ENCODE measurements at regions not wholly inside any gene's neighbourhood (a gene's known extent, or its start where the extent isn't known, plus 50 kb on each side); places are given as distances from the start of the nearest gene placed in this dataset.

GRCh38 chr2:223474893-223475292, 127.3 kb downstream of the SCG2 start:
- TF ChIP-seq SP1 (IDR thresholded peaks at IDR 0.05; ENCODE audit: low read depth, low read length) (no peak), CHD2 (IDR thresholded peaks at IDR 0.05; ENCODE audit: low read length) (no peak), USF2 (IDR thresholded peaks at IDR 0.05; ENCODE audit: low read length) (no peak), BRCA1 (IDR thresholded peaks at IDR 0.05; ENCODE audit: low read depth, low read length) (no peak), POU5F1 (IDR thresholded peaks at IDR 0.05; ENCODE audit: low read depth, low read length) (no peak), RBBP5 (IDR thresholded peaks at IDR 0.05; ENCODE audit: borderline replicate concordance, low read depth, low read length) (no peak), SP2 (IDR thresholded peaks at IDR 0.05; ENCODE audit: low read length) (no peak), EGR1 (IDR thresholded peaks at IDR 0.05; ENCODE audit: borderline replicate concordance, low read depth, low read length) (no peak), EZH2 (IDR thresholded peaks at IDR 0.05; ENCODE audit: low read depth, low read length, severe bottlenecking) (no peak), KDM4A (IDR thresholded peaks at IDR 0.05; ENCODE audit: low read depth, low read length, severe bottlenecking) (no peak), BACH1 (IDR thresholded peaks at IDR 0.05; ENCODE audit: low read length) (no peak), SIN3A (conservative IDR thresholded peaks at IDR 0.05 in 1 of 2, IDR thresholded peaks at IDR 0.05 in 1 of 2; ENCODE audit: low read depth in 1 of 2, low read length in 2 of 2) (no peak), NANOG (IDR thresholded peaks at IDR 0.05; ENCODE audit: insufficient read depth, low read depth, low read length, poor library complexity, severe bottlenecking) (no peak)
- no peak overlapping the region for H2AFZ ChIP-seq (ENCODE audit: low read length)

More at GRCh38 chr2:223474893-223475292, 127.3 kb downstream of the SCG2 start:
- Histone ChIP-seq H3K9me3 (ENCODE audit: insufficient read depth in 2 of 2, low read depth in 1 of 2, low read length in 1 of 2) (no peaks in the 10 kb centered on the region), H3K23me2 (ENCODE audit: low read depth, low read length) (no peaks in the 10 kb centered on the region), H3K79me2 (ENCODE audit: control insufficient read depth in 1 of 2, insufficient read depth in 2 of 2, low read length in 2 of 2) (no peaks in the 10 kb centered on the region), H2BK5ac (ENCODE audit: low read depth, low read length) (no peak overlapping the region), H4K8ac (ENCODE audit: extremely low read depth, insufficient read depth, low read length) (no peak overlapping the region), H2BK15ac (ENCODE audit: low read length) (no peak overlapping the region), H3K56ac (replicated peaks; ENCODE audit: insufficient read length, low read depth, low read length) (no peak overlapping the region), H3K4ac (replicated peaks; ENCODE audit: insufficient read length, low read depth, low read length) (no peak overlapping the region), H2BK120ac (replicated peaks; ENCODE audit: low read depth, low read length) (no peak overlapping the region), H4K20me1 (replicated peaks in 1 of 2; ENCODE audit: control insufficient read depth in 1 of 2, insufficient read depth in 2 of 2, low read length in 2 of 2) (no peaks in the 10 kb centered on the region), H4K91ac (replicated peaks; ENCODE audit: insufficient read length, low read length) (no peak overlapping the region), H2AK5ac (ENCODE audit: low read depth, low read length) (no peak overlapping the region), H3K27me3 (replicated peaks in 1 of 4; ENCODE audit: control insufficient read depth in 3 of 4, extremely low read depth in 1 of 4, insufficient read depth in 3 of 4, low read length in 3 of 4) (no peaks in the 10 kb centered on the region), H3K9ac (replicated peaks in 1 of 4; ENCODE audit: extremely low read depth in 1 of 4, low read depth in 3 of 4, low read length in 3 of 4) (no peak overlapping the region), H3K36me3 (ENCODE audit: control insufficient read depth in 2 of 4, insufficient read depth in 4 of 4, low read length in 3 of 4) (no peaks in the 10 kb centered on the region), H2BK12ac (ENCODE audit: low read depth, low read length) (no peak overlapping the region), H3K4me3 (ENCODE audit: extremely low read depth in 1 of 4, insufficient read depth in 2 of 4, low read depth in 3 of 4, low read length in 4 of 4) (no peak overlapping the region), H3K4me2 (ENCODE audit: insufficient read depth in 1 of 2, low read depth in 2 of 2, low read length in 2 of 2) (no peak overlapping the region), H3K4me1 (replicated peaks in 1 of 4; ENCODE audit: control insufficient read depth in 3 of 4, insufficient read depth in 4 of 4, low read length in 3 of 4) (0 out of 7 replicates have a peak, but pooled peaks cover 0 to 2% (median 0%) of the 10 kb centered on the region in 4 experiments), H3K23ac (ENCODE audit: insufficient read length) (no peak overlapping the region), H3K79me1 (ENCODE audit: low read depth, low read length) (no peaks in the 10 kb centered on the region), H3K27ac (ENCODE audit: low read depth, low read length) (no peak overlapping the region), H2BK20ac (ENCODE audit: low read length) (no peak overlapping the region), H4K5ac (ENCODE audit: insufficient read length, low read depth, low read length) (no peak overlapping the region), H3K18ac (ENCODE audit: extremely low read depth, low read length) (no peak overlapping the region), H3K14ac (ENCODE audit: insufficient read length) (no peak overlapping the region)
- ChIA-PET CTCF (ENCODE audit: partially characterized antibody) (interaction anchor here (0.6 to 1.4 kb wide), 4 partner anchors 10 to 503 kb away, joined by 3 to 4 read pairs (median 3); no protein-coding TSS in a partner anchor), POLR2A (ENCODE audit: partially characterized antibody) (no interaction called here)
- FAIRE-seq (no peak), DNase-seq (ENCODE audit: low read depth in 1 of 2, low spot score in 2 of 2) (no peak)
- WGBS, 2 experiments (ENCODE audit: extremely low coverage in 1 of 2, insufficient coverage in 1 of 2, insufficient read length in 1 of 2, insufficient replicate concordance in 2 of 2, low coverage in 1 of 2, low lambda C conversion rate in 2 of 2, missing lambda C conversion rate in 1 of 2) = 89% methylated on average over 2 of the region's 2 CpGs; no CpG with 5 or more reads in 1 of the 2 experiments

Data from H1 (cell line).